Osteocyte (in vitro differentiated cells): ENCODE measurements at regions not wholly inside any gene's neighbourhood (a gene's known extent, or its start where the extent isn't known, plus 50 kb on each side); places are given as distances from the start of the nearest gene placed in this dataset.

Experiments
- DNase-seq: peaks from one replicate; pipeline ENCODE4 v3.0.0; 2021; ENCODE audit warnings: mixed read lengths; ENCODE audit not compliant: unreplicated experiment; ENCODE audit errors: extremely low spot score
- H3K27ac Mint-ChIP-seq: one replicate; pipeline ENCODE4 v1.8.0; 2021; ENCODE audit warnings: mild to moderate bottlenecking, mixed read lengths; ENCODE audit not compliant: unreplicated experiment
- H3K27me3 Mint-ChIP-seq: one replicate; pipeline ENCODE4 v1.8.0; 2021; ENCODE audit warnings: mixed read lengths; ENCODE audit not compliant: unreplicated experiment
- H3K36me3 Mint-ChIP-seq: one replicate; pipeline ENCODE4 v1.8.0; 2021; ENCODE audit warnings: mixed read lengths; ENCODE audit not compliant: unreplicated experiment
- H3K4me1 Mint-ChIP-seq: one replicate; pipeline ENCODE4 v1.8.0; 2021; ENCODE audit warnings: mixed read lengths; ENCODE audit not compliant: unreplicated experiment
- H3K4me3 Mint-ChIP-seq: one replicate; pipeline ENCODE4 v1.8.0; 2021; ENCODE audit warnings: mild to moderate bottlenecking, moderate library complexity, mixed read lengths; ENCODE audit not compliant: unreplicated experiment
- H3K9me3 Mint-ChIP-seq: one replicate; pipeline ENCODE4 v1.8.0; 2021; ENCODE audit warnings: mixed read lengths; ENCODE audit not compliant: unreplicated experiment
- CTCF ChIP-seq: fragments of 200-600 bp; sonication (generic); IDR thresholded peaks from 2 replicates; pipeline ENCODE4 v1.5.0; 2021; ENCODE audit warnings: antibody characterized with exemption, mild to moderate bottlenecking, moderate library complexity

GRCh38 chr14:99015833-99016232, 256.2 kb downstream of the BCL11B start:
- Mint-ChIP-seq H3K9me3 (no peaks in the 10 kb centered on the region), H3K36me3 (no peaks in the 10 kb centered on the region), H3K27me3 (peaks cover 2% of the 10 kb centered on the region), H3K27ac (no peak overlapping the region), H3K4me1 (no peaks in the 10 kb centered on the region), H3K4me3 (no peak overlapping the region)
- no peak for DNase-seq
- TF ChIP-seq CTCF, result no peak

DNA sequence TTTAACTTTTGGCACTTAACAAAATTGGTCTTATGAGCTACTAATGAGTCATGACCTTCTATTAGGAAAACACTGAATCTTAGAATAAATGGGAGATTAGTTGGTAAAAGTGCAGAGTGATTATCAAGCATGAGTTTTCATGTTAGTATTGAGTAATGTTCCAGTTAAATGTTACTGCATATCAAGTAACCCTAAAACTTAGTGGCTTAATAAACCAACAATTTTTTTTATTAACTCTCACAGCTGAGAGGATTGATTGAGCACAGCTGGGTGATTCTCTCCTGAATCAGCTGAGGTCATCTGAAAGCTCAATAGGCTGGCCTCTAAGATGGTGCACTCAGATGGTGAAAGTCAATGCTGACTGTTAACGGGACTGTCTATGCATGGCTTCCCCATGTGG, 248.6 kb downstream of the BCL11B start:
- no peak for DNase-seq
- H3K9me3 Mint-ChIP-seq, result no peaks in the 10 kb centered on the region
- peaks cover 16% of the 10 kb centered on the region for H3K27me3 Mint-ChIP-seq
- TF ChIP-seq CTCF, result no peak
- H3K27ac Mint-ChIP-seq, result no peak overlapping the region
- H3K36me3 Mint-ChIP-seq, result no peaks in the 10 kb centered on the region
- no peaks in the 10 kb centered on the region for H3K4me1 Mint-ChIP-seq
- no peak overlapping the region for H3K4me3 Mint-ChIP-seq

DNA sequence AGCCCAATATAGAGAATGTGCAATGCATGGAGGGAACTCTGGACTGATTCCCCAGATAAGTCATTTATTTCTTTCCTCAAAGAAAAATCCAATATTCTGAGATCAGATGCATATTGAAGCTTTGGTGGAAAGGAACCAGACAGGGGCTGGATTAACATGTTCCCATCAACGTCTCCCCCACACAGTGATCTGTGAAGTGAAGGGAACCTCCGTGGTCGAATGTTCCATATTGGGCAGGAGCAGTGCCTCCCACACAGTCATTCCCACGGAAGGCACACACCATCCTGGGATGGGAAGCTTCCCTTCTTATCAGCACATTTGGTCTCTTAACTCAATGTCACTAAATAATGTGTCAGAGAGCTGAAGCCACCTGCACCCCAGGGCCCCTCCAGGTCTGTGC, 247.1 kb downstream of the BCL11B start:
- Mint-ChIP-seq H3K4me3 (no peak overlapping the region), H3K36me3 (no peaks in the 10 kb centered on the region), H3K27me3 (peaks cover 20% of the 10 kb centered on the region), H3K27ac (no peak overlapping the region), H3K9me3 (no peaks in the 10 kb centered on the region), H3K4me1 (no peaks in the 10 kb centered on the region)
- DNase-seq, result no peak
- no peak for TF ChIP-seq CTCF

DNA sequence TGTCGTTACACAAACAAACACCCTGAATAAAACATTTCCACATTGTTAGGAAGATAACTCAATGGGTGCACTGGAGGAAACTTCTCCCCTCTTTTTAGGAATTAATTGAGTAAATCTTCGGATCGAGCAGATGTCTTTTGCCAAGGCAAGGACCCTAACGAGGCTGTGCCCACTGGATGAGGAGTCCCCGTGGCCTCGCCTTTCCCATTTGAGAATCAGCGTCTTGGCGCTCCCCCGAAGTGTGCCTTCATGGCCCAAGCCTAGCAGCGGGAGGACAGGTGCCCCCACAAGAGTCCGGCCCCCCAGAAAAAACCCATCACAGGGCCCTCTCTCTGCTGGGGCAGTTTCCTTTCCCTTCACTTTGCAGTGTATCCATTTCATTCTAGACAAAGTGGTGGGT, 246.6 kb downstream of the BCL11B start:
- Mint-ChIP-seq H3K4me1 (no peaks in the 10 kb centered on the region), H3K9me3 (no peaks in the 10 kb centered on the region), H3K27me3 (peaks cover 24% of the 10 kb centered on the region), H3K36me3 (no peaks in the 10 kb centered on the region), H3K27ac (no peak overlapping the region), H3K4me3 (no peak overlapping the region)
- no peak for TF ChIP-seq CTCF
- no peak for DNase-seq

GRCh38 chr14:99026471-99026870, 245.5 kb downstream of the BCL11B start:
- Mint-ChIP-seq H3K4me3 (no peak overlapping the region), H3K9me3 (no peaks in the 10 kb centered on the region), H3K27me3 (peaks cover 21% of the 10 kb centered on the region), H3K27ac (no peak overlapping the region), H3K4me1 (no peaks in the 10 kb centered on the region), H3K36me3 (no peaks in the 10 kb centered on the region)
- DNase-seq, result no peak
- TF ChIP-seq CTCF, result no peak
